IMR-90 (cell line): ENCODE measurements at regions not wholly inside any gene's neighbourhood (a gene's known extent, or its start where the extent isn't known, plus 50 kb on each side); places are given as distances from the start of the nearest gene placed in this dataset.
A peak's percentile ranks its signal among the peaks of the same experiment; 100 is the strongest.

Experiments used
- ATAC-seq: fragments of 200-7000 bp; cut with Tn5 transposase; 2 replicates; pipeline ENCODE4 v1.9.1; 2020; ENCODE audit warnings: low read depth, mild to moderate bottlenecking, moderate library complexity
- BruUV-seq: library from RNA; stranded (reverse); fragments of 400-500 nt; replicated peaks from 2 replicates; lab custom pipeline; 2021; lab: Mats Ljungman, UMichigan
- CTCF ChIA-PET: fragments of 300-600 bp; formaldehyde crosslinking; extraction: SDS; loops from one replicate; lab custom pipeline; 2021; ENCODE audit warnings: antibody characterized with exemption; lab: Yijun Ruan, JAX
- POLR2A ChIA-PET: fragments of 300-600 bp; sonication (Branson Sonifier 250); formaldehyde crosslinking; loops from one replicate; lab custom pipeline; 2022; ENCODE audit warnings: antibody characterized with exemption; ENCODE audit not compliant: unreplicated experiment; lab: Charles Lee
- DNase-seq: peaks from one replicate; pipeline ENCODE4 v3.0.0; 2013
- H2AFZ ChIP-seq: replicated peaks from 2 replicates; pipeline ENCODE3; 2013; ENCODE audit warnings: low read length, mild to moderate bottlenecking; ENCODE audit not compliant: poor library complexity
- H2AK5ac ChIP-seq: 2 replicates; pipeline ENCODE4 v1.6.1; 2013; ENCODE audit warnings: low read depth, low read length, inconsistent platforms
- H2AK9ac ChIP-seq: replicated peaks from 2 replicates; pipeline ENCODE3; 2013; ENCODE audit warnings: mild to moderate bottlenecking, low read depth, low read length, moderate library complexity; ENCODE audit not compliant: poor library complexity
- H2BK120ac ChIP-seq: 2 replicates; pipeline ENCODE4 v1.6.1; 2013; ENCODE audit warnings: low read depth, low read length, inconsistent platforms
- H2BK15ac ChIP-seq: 3 replicates; pipeline ENCODE4 v1.6.1; 2013; ENCODE audit warnings: low read depth, low read length, inconsistent platforms
- H2BK20ac ChIP-seq: 2 replicates; pipeline ENCODE4 v1.6.1; 2013; ENCODE audit warnings: low read depth, mild to moderate bottlenecking, inconsistent platforms, low read length, moderate library complexity
- H2BK5ac ChIP-seq: 2 replicates; pipeline ENCODE4 v1.6.1; 2013; ENCODE audit warnings: mild to moderate bottlenecking, low read depth, low read length, inconsistent platforms; ENCODE audit not compliant: poor library complexity, severe bottlenecking
- H3K14ac ChIP-seq: replicated peaks from 2 replicates; pipeline ENCODE4 v1.6.1; 2013; ENCODE audit warnings: low read depth, low read length, inconsistent platforms
- H3K18ac ChIP-seq: 2 replicates; pipeline ENCODE4 v1.6.1; 2013; ENCODE audit warnings: low read depth, low read length, control low read depth
- H3K23ac ChIP-seq: 2 replicates; pipeline ENCODE4 v1.6.1; 2013; ENCODE audit warnings: low read depth, low read length, inconsistent platforms
- H3K27ac ChIP-seq: 2 replicates; pipeline ENCODE4 v1.5.1; 2013; ENCODE audit warnings: mild to moderate bottlenecking, control low read depth, low read length; ENCODE audit not compliant: insufficient read depth
- H3K27me3 ChIP-seq: 2 replicates; pipeline ENCODE4 v1.6.1; 2013; ENCODE audit warnings: low read length; ENCODE audit not compliant: control insufficient read depth, insufficient read depth
- H3K36me3 ChIP-seq: 2 replicates; pipeline ENCODE4 v1.6.1; 2013; ENCODE audit warnings: low read length, mixed read lengths; ENCODE audit not compliant: control insufficient read depth, insufficient read depth
- H3K4ac ChIP-seq: 2 replicates; pipeline ENCODE4 v1.6.1; 2013; ENCODE audit warnings: low read depth, low read length, inconsistent platforms
- H3K4me1 ChIP-seq: 2 replicates; pipeline ENCODE4 v1.6.1; 2013; ENCODE audit warnings: low read length, mixed read lengths; ENCODE audit not compliant: control insufficient read depth, insufficient read depth
- H3K4me2 ChIP-seq: 2 replicates; pipeline ENCODE4 v1.6.1; 2013; ENCODE audit warnings: low read depth, mild to moderate bottlenecking, control low read depth, low read length, moderate library complexity
- H3K4me3 ChIP-seq: 2 replicates; pipeline ENCODE4 v1.5.1; 2013; ENCODE audit warnings: low read depth, mild to moderate bottlenecking, control low read depth, low read length, moderate library complexity; ENCODE audit not compliant: insufficient read depth
- H3K56ac ChIP-seq: 2 replicates; pipeline ENCODE4 v1.6.1; 2013; ENCODE audit warnings: low read length, inconsistent platforms; ENCODE audit not compliant: insufficient read depth; ENCODE audit errors: extremely low read depth
- H3K79me1 ChIP-seq, 2 experiments: 2 replicates each; pipeline ENCODE4 v1.6.1; 2013; ENCODE audit warnings: low read length in 2 of 2, inconsistent platforms in 1 of 2, low read depth in 1 of 2
- H3K9ac ChIP-seq: 2 replicates; pipeline ENCODE4 v1.6.1; 2013; ENCODE audit warnings: low read depth, low read length, control low read depth
- H3K9me1 ChIP-seq: 2 replicates; pipeline ENCODE4 v1.6.1; 2013; ENCODE audit warnings: low read length, inconsistent platforms; ENCODE audit not compliant: insufficient read depth
- H3K9me3 ChIP-seq: 2 replicates; pipeline ENCODE4 v1.6.1; 2013; ENCODE audit warnings: low read length; ENCODE audit not compliant: control insufficient read depth, insufficient read depth
- H4K20me1 ChIP-seq: 2 replicates; pipeline ENCODE4 v1.6.1; 2013; ENCODE audit warnings: low read length, inconsistent platforms; ENCODE audit not compliant: insufficient read depth
- H4K5ac ChIP-seq: 2 replicates; pipeline ENCODE4 v1.6.1; 2013; ENCODE audit warnings: mild to moderate bottlenecking, low read depth, low read length, control low read depth
- H4K8ac ChIP-seq, 2 experiments: 2 replicates each; pipeline ENCODE4 v1.6.1; 2013; ENCODE audit warnings: low read depth in 2 of 2, low read length in 2 of 2, control low read depth in 1 of 2, inconsistent platforms in 1 of 2
- H4K91ac ChIP-seq: 2 replicates; pipeline ENCODE4 v1.6.1; 2013; ENCODE audit warnings: low read depth, low read length, inconsistent platforms; ENCODE audit not compliant: insufficient read depth
- CTCF ChIP-seq: conservative IDR thresholded peaks from 2 replicates; pipeline ENCODE4 v1.5.1; 2012; ENCODE audit warnings: mild to moderate bottlenecking, low read depth, low read length, improper control_type of control experiment
- ELK1 ChIP-seq: fragments of 150-350 bp; IDR thresholded peaks from 2 replicates; pipeline ENCODE4 v1.6.1; 2016; ENCODE audit warnings: low read depth, mild to moderate bottlenecking, low read length, moderate library complexity, borderline replicate concordance
- SMC3 ChIP-seq: fragments of 150-350 bp; IDR thresholded peaks from 2 replicates; pipeline ENCODE4 v1.6.1; 2016; ENCODE audit warnings: low read depth, mild to moderate bottlenecking, antibody characterized with exemption, low read length, moderate library complexity
- WGBS, 2 experiments: methylation state at CpG; one replicate each; pipeline versions ENCODE4 v1.1.5 to v1.1.7; 2013; ENCODE audit warnings: missing lambda C conversion rate in 2 of 2; ENCODE audit not compliant: insufficient read length in 1 of 2; ENCODE audit errors: extremely low coverage in 2 of 2; 5-methylcytosine and 5-hydroxymethylcytosine counted together
- dilution Hi-C: fragments of 300-500 bp; cut with HindIII; formaldehyde crosslinking; loops from one replicate; pipeline ENCODE4 v1.14.3; 2018; ENCODE audit warnings: low sequenced_read_pairs; ENCODE audit not compliant: unreplicated experiment
- in situ Hi-C: fragments of 300-500 bp; cut with MboI; formaldehyde crosslinking; loops from 3 replicates; pipeline ENCODE4 v1.14.3; 2019; ENCODE audit warnings: low sequenced_read_pairs, inconsistent platforms, mixed read lengths
- intact Hi-C: fragments of 100-400 bp; cut with micrococcal nuclease; formaldehyde crosslinking; loops from 2 replicates; pipeline ENCODE4 v1.10.0; 2022

DNA sequence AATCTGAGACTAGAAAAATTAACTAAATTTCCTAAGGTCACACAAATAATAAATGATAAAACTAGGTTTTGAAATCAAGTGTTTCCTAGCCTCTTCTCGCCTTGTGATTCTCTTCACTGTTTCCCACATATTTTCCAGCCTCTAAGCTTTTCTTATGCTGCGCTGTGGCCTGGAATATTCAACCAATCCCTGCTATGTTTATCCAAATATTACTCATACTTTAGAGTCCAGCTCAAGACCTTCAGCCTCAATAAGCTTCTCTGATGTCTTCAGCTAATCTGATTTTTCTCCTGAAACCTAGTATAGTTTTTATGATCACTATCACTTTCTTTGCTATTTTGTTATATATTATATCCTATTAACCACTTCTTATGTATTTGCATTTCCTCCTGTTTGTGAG lies 303.1 kb upstream of the CDH6 start:
- Histone ChIP-seq H3K27me3 (no peaks in the 10 kb centered on the region), H4K8ac (no peak overlapping the region; a peak in 1 of 4 replicates), H2AK9ac (no peak overlapping the region), H4K5ac (no peak overlapping the region), H3K36me3 (no peaks in the 10 kb centered on the region), H3K23ac (no peak overlapping the region), H3K56ac (no peak overlapping the region), H3K18ac (no peak overlapping the region), H2BK5ac (no peak overlapping the region), H2AFZ (no peak overlapping the region), H3K27ac (no peak overlapping the region), H3K4ac (no peak overlapping the region), H4K20me1 (no peaks in the 10 kb centered on the region), H3K9me3 (no peaks in the 10 kb centered on the region), H3K14ac (no peak overlapping the region), H2BK15ac (no peak overlapping the region), H3K9ac (no peak overlapping the region), H4K91ac (no peak overlapping the region), H3K4me1 (no peaks in the 10 kb centered on the region), H3K9me1 (no peaks in the 10 kb centered on the region), H2BK120ac (no peak overlapping the region), H2AK5ac (no peak overlapping the region), H2BK20ac (no peak overlapping the region), H3K4me3 (no peak overlapping the region), H3K4me2 (no peak overlapping the region), H3K79me1 (no peaks in the 10 kb centered on the region)
- dilution Hi-C loops (no loop called here), in situ Hi-C loops (no loop called here), intact Hi-C loops (no loop called here)
- DNase-seq: peak; percentile 39
- TF ChIP-seq CTCF: no peak
- TF ChIP-seq SMC3: no peak
- TF ChIP-seq ELK1: no peak
- POLR2A ChIA-PET: no interaction called here
- 100% methylated on average over 1 of the region's 2 CpGs; no CpG with 5 or more reads in 1 of the 2 experiments for WGBS, 2 experiments
- CTCF ChIA-PET: interaction anchor here (0.5 to 0.9 kb wide), 2 partner anchors 29 to 53 kb away, joined by 3 to 5 read pairs; no protein-coding TSS in a partner anchor
- BruUV-seq: no TSS peak
- peak; percentile 71 for ATAC-seq
